NCI-H460 (cell line): ENCODE measurements at regions not wholly inside any gene's neighbourhood (a gene's known extent, or its start where the extent isn't known, plus 50 kb on each side); places are given as distances from the start of the nearest gene placed in this dataset.
"Not testable (repeated sequence)": the region's sequence is repeated elsewhere in the genome, so short reads cannot be mapped to it uniquely, and the experiment has no call there.

ENCODE experiments used
- DNase-seq: peaks from one replicate; pipeline ENCODE4 v3.0.0-alpha.2; 2016; ENCODE audit warnings: low read depth; ENCODE audit errors: extremely low read depth
- small RNA-seq, 2 experiments: library from RNA; depleted of rRNA; stranded (forward); fragments of <200 nt; gene quantifications; one replicate each; pipeline ENCODE3, GENCODE V24; 2014

DNA sequence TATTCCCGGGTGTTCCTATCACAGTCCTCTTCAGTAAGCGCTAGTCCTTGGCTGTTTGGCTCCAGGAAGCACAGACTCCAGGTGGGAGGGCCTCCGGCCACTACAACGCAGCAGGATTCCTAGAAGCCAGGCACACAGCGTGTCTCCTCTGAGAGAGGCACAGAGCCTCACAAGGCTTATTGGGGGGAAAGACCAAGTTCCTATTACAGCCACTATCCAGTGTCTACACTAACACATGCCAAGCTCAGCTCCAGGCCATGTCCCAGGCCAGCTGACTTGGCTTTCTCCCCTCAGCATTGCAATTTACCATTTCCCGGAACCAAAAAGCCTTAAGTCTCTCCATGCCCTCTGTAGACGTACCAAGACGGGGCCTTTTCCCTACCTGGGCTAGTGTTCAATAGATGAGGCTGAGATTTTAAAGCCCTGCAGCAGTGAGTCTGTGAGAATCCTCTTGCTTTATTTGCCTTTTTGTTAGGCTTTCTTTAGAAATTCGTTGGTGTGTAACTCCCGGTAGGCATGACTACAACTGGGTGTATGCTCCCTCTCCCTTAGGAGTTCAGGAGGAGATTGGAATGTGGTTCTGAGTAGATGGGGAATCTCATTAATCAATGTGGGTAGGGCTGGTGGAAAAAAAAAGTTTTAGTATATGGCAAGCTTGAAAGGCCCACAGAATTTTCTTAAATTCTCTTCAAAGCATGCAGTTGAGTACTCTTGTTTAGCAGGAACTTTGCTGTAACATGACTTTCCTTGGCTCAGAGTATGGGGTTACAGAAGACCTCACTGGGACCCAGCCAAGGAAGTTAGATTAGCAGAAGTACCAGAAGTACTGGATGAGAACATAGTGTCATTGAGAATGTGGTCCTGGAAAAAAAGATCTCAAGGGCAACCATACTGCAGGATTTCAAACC, 84.3 kb upstream of the SLC1A3 start:
- DNase-seq: no peak

DNA sequence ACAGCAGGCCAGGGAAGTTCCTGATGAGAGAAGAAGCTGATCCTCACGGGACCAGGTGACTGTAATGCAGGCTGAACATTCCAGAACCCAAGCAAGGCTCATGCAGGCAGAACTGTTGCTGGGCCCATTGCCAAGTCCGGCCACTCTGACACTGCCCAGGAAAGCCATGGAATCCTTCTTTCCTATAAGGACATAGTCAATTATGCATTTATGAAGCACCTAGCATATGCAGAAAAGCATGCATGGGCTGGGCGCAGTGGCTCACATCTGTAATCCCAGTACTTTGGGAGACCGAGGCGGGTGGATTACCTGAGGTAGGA, 83.7 kb upstream of the SLC1A3 start:
- DNase-seq: no peak

- DNase-seq: no peak
Measured at GRCh38 chr5:36523450-36523849, 83.0 kb upstream of the SLC1A3 start.

- no peak for DNase-seq
Measured at GRCh38 chr5:36523926-36524325, 82.5 kb upstream of the SLC1A3 start.

- DNase-seq: no peak
Measured at GRCh38 chr5:36526537-36526936, 79.9 kb upstream of the SLC1A3 start.

DNA sequence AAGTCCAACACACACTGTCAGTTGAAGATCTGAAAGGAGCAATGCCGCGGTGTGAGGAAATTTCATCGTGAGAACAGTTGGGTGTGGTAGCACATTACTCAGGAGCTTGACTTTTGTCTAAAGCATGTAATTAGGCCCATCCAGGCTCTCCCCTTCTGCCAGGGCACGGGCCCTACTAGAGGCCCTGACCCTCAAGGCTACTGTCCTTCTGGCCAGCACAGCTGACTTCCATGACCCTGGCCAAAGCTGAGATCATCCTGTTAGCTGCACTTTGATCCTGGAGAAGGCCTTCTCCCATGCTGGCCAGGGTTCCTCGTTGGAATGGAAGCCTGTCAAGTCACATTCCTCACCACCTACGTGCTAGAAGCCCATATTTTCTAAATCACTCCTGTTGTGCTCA, 77.8 kb upstream of the SLC1A3 start:
- no peak for DNase-seq

GRCh38 chr5:36529142-36529541, 77.3 kb upstream of the SLC1A3 start:
- no peak for DNase-seq

DNA sequence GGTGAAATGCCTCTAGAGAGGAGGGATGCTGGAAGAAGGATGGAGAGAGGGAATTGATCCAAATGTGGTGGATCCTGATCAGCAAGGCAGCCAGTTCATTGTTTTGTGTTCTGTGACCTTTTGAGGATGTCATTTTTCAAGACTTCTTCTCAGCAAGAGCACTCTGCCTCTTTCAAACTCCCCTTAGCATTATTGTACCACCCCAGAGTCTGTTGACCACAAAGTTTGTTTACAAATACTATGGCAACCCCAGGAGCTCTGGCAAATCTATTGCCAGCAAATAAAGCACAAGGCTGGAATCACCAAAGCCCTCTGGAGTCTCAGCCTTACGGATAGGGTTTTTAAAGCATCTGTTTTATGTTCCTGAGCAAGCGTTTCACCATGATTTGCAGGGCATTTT, 76.2 kb upstream of the SLC1A3 start:
- DNase-seq: no peak

GRCh38 chr5:36531401-36531800, 75.0 kb upstream of the SLC1A3 start:
- no peak for DNase-seq

DNA sequence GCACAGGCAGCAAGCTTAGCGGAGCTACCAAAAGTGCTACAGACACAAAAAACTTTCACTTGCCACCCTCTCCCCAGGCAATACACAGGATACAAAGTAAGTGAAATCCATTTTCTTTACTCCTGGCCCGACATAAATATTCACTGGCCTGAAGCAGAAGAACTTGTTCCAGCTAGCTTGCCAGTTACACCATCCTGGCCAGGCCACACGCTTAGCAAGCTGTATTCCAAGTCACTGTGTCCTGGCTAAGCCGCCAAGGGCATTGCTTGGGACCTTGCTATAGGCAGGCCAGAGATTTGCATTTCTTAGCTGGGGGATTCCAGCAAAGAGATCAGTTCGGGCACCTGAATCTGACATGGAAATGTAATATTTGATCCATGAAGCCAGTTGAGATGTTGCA, 71.0 kb upstream of the SLC1A3 start:
- no peak for DNase-seq

- DNase-seq: no peak
Measured at GRCh38 chr5:36535859-36536615, 70.4 kb upstream of the SLC1A3 start.

- DNase-seq: no peak
Measured at GRCh38 chr5:36536616-36537005, 69.8 kb upstream of the SLC1A3 start.

GRCh38 chr5:36537724-36538123, 68.7 kb upstream of the SLC1A3 start:
- DNase-seq: no peak

DNA sequence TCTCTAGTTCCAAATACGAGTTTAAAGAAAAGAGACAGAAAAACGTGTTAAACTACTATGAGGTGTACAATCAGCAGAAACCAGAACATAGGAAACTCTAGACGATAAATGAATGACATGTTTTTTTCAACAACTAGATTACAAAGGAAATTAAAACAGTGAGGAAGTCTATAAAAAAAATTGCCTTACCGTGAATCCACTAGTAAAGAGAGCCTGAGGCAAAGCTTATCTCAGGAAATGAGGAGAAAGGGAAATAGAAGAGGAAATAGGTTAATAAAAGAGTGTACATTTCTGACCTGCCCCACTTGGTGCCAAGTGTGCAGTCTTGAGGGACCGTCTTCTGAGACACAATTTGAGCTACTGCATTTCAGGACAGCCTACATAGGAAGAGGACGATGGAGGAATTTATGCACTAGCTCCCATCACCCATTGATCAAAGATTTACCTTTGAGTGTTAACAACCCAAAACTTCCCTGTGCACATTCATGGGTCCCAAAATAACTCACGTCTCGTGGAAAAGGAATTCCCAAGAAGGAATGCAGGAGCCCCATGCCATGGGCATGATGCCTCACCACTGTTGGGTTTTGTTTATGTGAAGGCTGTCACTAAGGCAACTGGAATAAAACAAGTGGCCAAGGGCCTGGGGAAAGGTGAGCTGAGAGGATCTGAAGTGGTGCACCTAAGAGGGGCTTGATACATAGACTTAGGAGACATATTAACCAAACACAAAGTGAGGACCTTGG, 53.6 kb upstream of the SLC1A3 start:
- no peak for DNase-seq

DNA sequence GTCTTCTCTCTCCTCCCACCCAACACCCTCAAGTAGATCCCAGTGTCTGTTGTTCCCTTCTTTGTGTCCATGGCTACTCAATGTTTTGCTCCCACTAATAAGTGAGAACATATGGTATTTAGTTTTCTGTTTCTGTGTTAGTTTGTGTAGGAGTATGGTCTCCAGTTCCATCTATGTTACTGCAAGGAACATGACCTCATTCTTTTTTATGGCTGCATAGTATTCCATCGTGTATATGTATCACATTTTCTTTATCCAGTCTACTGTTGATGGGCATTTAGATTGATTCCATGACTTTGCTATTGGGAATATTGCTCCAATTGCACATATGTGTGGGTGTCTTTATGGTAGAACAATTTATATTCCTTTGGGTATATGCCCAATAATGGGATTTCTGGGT, 51.4 kb upstream of the SLC1A3 start:
- not testable (repeated sequence) for DNase-seq

Small RNAs in the stretch of these regions (small RNA-seq; reads per million reads assigned to genes)
- 0 reads per million in 2 experiments for gene RNA5SP181
